ENCODE measurements at regions not wholly inside any gene's neighbourhood (a gene's known extent, or its start where the extent isn't known, plus 50 kb on each side); places are given as distances from the start of the nearest gene placed in this dataset.

DNA sequence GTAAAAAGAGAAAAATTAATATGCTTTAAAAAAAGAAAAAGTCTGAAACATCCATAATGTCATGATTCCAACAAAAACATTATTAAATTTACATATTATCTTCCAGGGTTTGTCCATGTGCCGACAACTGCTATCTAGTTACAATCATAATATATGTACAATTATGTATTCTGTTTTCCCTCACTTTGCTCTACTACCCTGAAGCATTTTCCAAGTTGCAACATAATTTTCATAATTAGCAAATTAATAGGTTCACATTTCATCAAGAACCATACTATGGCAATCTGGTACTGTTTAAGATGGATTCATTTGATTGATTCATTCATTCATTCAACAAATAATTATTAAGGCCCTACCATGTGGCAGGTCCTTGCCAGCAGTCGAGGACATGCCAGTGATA is 128.9 kb upstream of the LEF1 start:
- TF ChIP-seq POLR2A (IDR thresholded peaks at IDR 0.05) (no peak), EP300 (IDR thresholded peaks at IDR 0.05) (no peak), CTCF (IDR thresholded peaks at IDR 0.05) (no peak), POLR2AphosphoS5 (IDR thresholded peaks at IDR 0.05) (no peak)
